ENCODE measurements at regions not wholly inside any gene's neighbourhood (a gene's known extent, or its start where the extent isn't known, plus 50 kb on each side); places are given as distances from the start of the nearest gene placed in this dataset.

DNA sequence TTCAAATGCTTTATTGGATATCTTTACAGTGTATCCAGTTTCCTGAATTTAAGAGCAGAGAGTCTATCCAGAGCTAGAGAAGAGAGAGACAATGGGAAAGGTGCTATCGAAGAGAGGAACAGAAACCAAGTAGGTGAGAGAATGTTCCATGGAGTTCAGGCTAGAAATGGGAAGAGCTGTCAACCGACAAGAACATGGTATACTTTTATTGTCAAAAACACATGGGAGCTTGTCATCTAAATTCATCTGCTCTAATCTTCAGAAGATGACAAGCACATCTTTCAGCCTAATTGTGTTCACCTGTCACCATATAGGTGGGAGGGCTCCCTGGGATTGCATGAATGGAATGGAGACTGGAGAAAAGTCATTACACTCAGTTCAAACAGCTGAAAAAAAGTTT lies 690.4 kb upstream of the LRATD1 start:
- FAIRE-seq = no peak

DNA sequence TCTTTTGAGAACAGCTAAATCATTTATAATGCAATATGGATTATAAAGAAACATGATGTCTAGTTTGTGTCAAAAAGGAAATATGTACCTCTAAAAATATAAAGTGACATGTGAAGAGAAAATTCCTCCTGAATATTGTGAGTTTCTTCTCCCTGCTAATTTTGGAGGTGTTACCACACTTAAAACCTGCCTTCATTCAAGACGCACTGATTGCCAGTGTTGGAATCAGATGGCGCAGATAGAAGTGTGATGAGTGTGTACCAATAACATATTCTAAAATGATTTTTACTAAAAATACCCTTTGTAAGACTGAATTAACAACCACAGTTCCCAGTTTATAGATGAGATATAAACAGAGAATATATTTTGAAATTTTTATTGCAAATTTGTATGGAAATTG lies 681.8 kb upstream of the LRATD1 start:
- no peak for FAIRE-seq
- no peak for DNase-seq (ENCODE audit: insufficient read length, low spot score)
- TF ChIP-seq POLR2A (IDR thresholded peaks at IDR 0.05; ENCODE audit: low read depth, low read length) = no peak

More for the DNA sequence above, 690.4 kb upstream of the LRATD1 start:
- DNase-seq (ENCODE audit: insufficient read length, low spot score) = no peak
- no peak for TF ChIP-seq POLR2A (IDR thresholded peaks at IDR 0.05; ENCODE audit: low read depth, low read length)

DNA sequence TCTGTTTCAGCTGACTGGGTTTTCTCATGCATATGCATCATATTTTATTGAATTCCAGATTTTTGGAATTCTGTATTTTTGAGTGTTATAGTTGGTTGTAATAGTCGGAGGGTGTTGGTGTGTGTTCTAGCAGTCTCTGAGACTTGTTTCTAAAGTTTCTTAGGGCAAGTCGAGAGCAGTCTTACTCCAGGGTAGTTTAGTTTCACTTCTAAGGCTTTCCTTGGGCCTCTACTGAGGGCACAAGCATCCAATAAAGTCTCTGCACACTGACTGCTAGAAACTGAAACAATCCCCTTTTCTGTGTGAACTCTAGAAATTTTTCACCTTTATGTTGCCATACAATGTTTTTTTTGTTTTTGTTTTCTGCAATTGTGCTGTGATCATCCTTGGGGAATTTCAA lies 663.7 kb upstream of the LRATD1 start:
- TF ChIP-seq POLR2A (IDR thresholded peaks at IDR 0.05; ENCODE audit: low read depth, low read length) = no peak
- no peak for FAIRE-seq

DNA sequence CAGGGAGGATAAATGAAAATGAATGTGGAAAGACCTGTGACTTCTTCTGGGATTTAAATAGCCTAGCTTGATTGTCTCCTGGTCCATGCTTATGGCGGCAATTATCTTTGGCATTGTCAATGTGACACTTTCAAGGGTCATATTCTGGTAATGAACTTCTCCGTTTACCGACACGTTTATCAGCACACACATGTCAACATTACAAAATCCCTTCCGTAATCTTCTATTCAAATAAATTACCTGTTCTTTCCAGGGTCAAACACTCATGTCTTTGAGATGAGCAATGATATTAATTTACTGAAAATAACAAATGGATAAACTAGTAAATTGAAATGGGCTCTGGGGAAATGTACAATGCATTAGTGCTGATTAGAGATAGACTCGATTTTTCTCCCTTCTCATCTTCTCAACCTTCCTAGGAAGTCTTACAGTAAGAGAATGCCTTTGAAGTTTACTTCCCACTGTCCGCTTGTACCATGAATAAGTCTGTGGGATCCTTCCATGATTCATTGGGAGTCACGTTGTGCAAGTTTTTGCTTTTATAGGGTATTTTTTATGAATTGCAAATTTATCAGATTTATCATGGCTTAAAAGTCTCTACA lies 646.3 kb upstream of the LRATD1 start:
- FAIRE-seq (no peak), DNase-seq (ENCODE audit: insufficient read length, low spot score) (no peak)
- TF ChIP-seq POLR2A (IDR thresholded peaks at IDR 0.05; ENCODE audit: low read depth, low read length) = no peak

More for the DNA sequence above, 663.7 kb upstream of the LRATD1 start:
- DNase-seq (ENCODE audit: insufficient read length, low spot score) = no peak

DNA sequence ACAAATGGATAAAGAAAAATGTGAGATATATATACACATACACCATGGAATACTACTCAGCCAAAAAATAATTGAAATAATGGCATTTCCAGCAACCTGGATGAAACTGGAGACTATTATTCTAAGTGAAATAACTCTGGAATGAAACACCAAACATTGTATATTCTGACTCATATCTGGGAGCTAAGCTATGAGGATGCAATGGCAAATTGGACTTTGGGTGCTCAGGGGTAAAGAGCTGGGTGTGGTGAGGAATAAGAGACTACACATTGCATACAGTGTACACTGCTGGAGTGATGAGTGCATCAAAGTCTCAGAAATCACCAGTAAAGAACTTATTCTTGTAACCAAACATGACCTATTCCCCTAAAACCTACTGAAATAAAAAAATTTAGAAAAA lies 636.0 kb upstream of the LRATD1 start:
- DNase-seq (ENCODE audit: insufficient read length, low spot score) (no peak), FAIRE-seq (no peak)
- no peak for TF ChIP-seq POLR2A (IDR thresholded peaks at IDR 0.05; ENCODE audit: low read depth, low read length)

DNA sequence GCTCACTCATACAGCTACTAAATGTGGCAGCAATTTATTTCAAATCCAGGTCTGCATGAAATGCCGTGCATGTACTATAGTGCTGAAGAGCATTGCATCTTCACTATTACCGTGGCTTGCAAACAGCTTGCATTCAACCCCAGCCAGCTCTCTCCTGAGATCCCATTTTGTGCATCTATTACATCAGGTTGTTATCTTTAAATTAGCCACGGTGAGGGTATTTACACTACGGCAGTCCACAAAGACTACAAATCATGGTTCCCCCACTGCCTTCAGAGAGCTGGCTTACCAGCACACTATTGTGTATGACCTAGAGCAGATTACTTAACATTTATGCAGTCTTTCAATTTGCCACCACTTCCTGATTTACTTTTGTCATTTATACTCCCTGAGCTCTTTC lies 621.3 kb upstream of the LRATD1 start:
- TF ChIP-seq POLR2A (IDR thresholded peaks at IDR 0.05; ENCODE audit: low read depth, low read length) = no peak
- no peak for FAIRE-seq
- DNase-seq (ENCODE audit: insufficient read length, low spot score) = no peak

DNA sequence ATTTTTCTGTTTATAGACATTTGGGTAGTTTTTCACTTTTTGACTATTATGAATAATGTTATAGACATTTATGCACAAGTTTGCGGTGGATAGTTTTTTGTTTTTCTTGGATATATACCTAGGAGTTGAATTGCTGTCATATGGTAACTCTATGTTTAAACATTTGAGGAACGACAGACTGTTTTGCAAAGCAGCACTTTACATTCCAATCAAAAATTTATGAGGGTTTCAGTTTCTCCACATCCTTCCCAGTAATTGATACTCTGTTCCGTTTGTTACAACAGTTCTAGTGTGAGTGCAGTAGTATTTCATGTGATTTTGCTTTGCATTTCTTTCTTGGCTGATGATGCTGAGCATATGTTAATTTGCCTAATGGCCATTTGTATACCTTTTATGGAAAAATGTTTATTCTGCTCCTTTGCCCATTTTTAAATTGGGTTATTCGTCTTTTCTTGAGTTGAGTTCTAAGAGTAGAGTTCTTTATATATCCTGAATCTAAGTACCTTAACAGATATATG lies 617.3 kb upstream of the LRATD1 start:
- no peak for DNase-seq (ENCODE audit: insufficient read length, low spot score)
- FAIRE-seq = no peak
- no peak for TF ChIP-seq POLR2A (IDR thresholded peaks at IDR 0.05; ENCODE audit: low read depth, low read length)

DNA sequence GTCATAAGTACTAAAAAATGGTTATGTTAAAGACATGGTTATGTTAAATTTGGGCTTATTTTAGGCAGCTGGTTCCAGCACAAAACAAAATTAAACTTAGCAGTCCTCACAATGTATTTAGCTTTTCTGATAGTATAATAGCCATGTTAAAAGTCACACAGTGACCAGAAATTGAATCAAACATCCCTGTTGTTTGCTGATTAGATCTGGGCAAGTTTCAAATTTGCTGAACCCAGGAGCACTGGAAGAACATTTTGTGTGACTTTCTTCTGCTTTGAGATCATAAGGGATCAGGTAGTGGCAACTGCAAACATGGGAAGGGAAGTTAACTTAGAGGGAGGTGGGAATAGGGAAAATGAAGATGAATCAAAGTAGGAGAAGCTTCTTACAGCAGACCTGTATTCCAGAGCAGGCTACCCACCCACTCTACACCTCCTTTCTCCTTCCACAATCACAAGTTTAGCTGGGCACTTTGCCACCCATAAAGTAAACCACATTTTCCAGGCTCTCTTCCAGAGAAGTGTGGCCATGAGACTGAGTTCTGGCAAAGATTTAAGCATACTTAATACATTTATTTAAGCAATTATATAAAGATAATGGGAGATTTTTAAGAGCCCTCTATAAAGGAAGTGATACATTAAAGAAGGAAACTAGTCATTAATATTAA lies 616.1 kb upstream of the LRATD1 start:
- DNase-seq (ENCODE audit: insufficient read length, low spot score) (no peak), FAIRE-seq (no peak)
- no peak for TF ChIP-seq POLR2A (IDR thresholded peaks at IDR 0.05; ENCODE audit: low read depth, low read length)

DNA sequence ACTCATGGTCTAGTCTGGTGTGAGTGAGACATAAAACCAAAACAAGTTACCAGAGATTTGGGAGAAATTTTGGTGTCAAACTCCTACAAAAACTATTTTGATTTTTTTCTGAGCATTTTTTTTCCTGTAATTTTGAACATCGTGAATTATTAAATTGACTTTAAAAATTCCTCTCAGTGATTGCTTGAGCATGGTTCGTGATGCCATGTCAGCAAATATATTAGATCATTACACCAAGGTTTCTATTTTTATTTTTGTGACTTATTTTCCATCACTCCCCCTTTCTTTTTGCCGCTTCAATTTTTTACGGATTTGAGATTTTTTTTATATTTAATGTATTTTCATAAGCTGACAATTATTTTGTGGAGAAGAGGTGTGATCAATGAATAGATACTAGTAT lies 613.9 kb upstream of the LRATD1 start:
- DNase-seq (ENCODE audit: insufficient read length, low spot score) (no peak), FAIRE-seq (no peak)
- TF ChIP-seq POLR2A (IDR thresholded peaks at IDR 0.05; ENCODE audit: low read depth, low read length) = no peak

DNA sequence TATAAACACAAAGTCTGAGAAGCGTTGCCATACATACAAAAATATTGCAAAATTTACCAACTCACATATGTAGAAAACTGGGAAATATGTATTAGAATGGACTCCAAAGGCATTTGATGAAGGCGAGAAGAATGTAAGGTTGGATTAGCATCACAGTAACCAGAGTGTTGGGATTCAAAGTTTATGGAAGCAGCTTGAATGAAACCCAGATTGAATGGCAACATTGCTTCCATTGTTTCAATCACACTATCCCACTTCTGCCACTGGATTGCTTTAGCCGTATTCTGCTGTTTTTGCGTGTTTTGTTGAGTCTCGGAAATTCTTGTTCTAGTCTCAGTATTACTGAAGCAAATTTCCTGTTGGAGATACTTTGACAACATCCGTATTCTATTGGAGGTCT lies 609.0 kb upstream of the LRATD1 start:
- DNase-seq (ENCODE audit: insufficient read length, low spot score) = no peak
- TF ChIP-seq POLR2A (IDR thresholded peaks at IDR 0.05; ENCODE audit: low read depth, low read length) = no peak
- no peak for FAIRE-seq

DNA sequence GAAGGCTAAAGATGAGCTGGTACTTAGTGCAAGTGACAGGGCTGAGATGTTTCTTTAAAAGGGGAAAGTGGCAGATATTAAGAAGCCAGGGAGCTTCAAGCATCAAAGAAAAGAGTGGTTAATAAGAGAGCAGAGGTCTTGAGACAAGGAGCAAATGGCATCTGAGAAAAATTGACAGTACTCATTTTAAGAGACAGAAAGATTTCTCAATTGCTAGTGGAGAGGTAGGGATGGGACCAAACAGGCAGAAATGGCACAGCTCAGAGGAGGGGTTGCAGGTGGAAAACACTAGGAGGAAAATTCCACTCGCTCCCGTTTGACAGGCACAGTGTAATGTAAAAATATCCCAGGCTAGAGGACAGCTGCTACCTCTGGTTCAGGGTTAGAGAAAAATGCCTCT lies 593.4 kb upstream of the LRATD1 start:
- no peak for TF ChIP-seq POLR2A (IDR thresholded peaks at IDR 0.05; ENCODE audit: low read depth, low read length)
- no peak for DNase-seq (ENCODE audit: insufficient read length, low spot score)
- FAIRE-seq = no peak

DNA sequence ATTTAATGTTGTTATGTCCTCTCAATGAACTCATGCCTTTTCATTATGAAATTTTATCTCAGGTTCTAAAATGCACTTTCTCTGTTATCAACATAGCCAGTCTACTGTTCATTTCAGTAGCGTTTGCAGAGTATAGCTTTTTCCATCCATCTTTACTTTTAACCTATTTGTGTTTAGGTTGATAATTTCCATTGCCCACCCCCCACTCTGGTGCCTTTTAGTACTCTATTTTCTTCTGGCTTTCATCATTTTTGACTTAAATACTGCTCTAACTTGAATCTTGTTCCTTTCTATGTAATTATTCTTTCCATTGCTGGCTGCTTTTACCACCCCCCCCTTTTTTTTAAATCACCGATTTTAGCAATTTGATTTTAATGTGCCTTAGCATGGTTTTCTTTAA lies 585.0 kb upstream of the LRATD1 start:
- no peak for TF ChIP-seq POLR2A (IDR thresholded peaks at IDR 0.05; ENCODE audit: low read depth, low read length)
- no peak for DNase-seq (ENCODE audit: insufficient read length, low spot score)
- no peak for FAIRE-seq

DNA sequence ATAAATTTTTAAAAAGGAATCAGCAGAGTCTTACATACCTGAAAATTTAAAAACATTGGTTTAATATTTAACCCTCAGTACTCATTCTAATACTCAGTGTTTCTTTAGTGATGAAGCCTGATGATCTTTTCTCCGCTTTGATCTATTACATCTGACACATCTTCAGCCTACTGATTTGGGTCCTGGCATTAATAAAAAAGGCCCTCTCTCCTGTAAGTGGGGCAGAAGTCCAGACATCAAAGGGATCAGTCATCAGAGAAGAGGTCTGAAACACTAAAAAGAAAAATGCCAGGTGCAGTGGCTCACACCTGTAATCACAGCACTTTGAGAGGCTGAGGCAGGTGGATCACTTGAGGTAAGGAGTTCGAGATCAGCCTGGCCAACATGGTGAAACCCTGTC lies 581.1 kb upstream of the LRATD1 start:
- no peak for TF ChIP-seq POLR2A (IDR thresholded peaks at IDR 0.05; ENCODE audit: low read depth, low read length)
- FAIRE-seq = no peak

DNA sequence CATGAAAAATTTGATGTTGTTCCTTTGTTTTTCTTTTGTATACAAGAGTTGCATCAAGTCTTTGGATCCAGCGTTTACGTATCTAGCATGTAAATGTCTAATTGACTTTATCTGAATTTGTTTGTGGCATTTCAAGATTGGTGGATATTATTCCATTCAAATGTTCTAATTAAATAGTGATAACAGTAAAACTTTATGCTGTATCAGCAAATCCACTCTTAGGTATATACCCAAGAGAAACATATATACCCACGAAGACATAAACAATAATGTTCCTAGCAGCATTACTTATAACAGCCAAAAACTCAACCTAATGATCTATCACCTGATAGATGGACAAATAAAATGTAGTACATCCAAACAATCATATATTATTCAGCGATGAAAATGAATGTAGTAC lies 579.4 kb upstream of the LRATD1 start:
- no peak for TF ChIP-seq POLR2A (IDR thresholded peaks at IDR 0.05; ENCODE audit: low read depth, low read length)
- DNase-seq (ENCODE audit: insufficient read length, low spot score) (no peak), FAIRE-seq (no peak)

More for the DNA sequence above, 581.1 kb upstream of the LRATD1 start:
- no peak for DNase-seq (ENCODE audit: insufficient read length, low spot score)

DNA sequence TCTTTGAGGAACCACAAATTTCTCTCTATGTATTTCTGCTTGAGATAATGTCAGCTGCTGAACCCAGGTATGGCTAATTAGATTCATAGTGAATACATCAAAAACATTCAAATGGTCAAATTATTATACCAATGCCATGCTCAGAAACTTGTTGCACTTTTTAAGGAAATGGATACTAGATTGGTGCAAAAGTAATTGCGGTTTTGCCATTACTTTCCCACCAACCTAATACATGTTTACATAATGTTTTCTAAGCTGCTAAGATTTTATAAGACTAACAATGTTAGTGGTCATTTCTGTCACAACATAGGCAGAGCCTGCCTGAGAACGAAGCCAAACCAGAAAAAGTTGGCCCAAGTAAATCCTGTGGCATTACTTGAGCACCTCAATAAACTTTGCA lies 568.2 kb upstream of the LRATD1 start:
- no peak for FAIRE-seq
- no peak for DNase-seq (ENCODE audit: insufficient read length, low spot score)
- TF ChIP-seq POLR2A (IDR thresholded peaks at IDR 0.05; ENCODE audit: low read depth, low read length) = no peak
